ENCODE measurements at regions not wholly inside any gene's neighbourhood (a gene's known extent, or its start where the extent isn't known, plus 50 kb on each side); places are given as distances from the start of the nearest gene placed in this dataset.

DNA sequence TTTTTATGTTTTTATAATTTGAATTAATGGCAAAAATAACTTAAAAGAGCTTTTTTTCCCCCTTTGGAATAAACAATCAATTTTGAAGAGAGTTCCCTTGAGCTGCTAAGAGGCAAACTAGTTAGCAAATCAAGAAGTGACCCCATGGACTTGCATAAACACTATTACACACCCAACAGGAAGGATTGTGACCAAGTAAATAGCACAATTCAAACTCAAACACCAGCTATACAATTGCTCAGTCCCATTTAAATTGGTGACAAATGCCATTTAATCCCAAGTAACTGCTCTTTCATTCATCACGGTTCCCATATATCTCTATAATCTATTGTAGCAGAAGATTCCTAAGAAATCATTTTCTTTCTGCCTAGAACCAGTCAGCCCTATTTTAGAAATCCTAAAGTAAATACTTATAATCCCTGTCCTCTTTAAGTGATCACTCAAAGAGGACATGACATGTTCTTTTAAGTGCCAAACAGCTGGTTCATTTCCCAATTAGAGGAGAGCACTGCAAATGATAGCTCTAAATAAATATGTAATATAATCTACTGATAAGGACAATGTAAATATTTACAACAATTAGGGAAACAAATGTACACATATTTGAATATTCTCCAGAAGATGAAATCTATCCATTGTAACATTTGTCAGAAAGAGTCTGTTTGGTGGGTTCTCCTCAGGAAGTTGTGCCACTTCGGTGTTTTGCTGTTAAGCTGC, 137.8 kb upstream of the ADAMTS9 start:
- TF ChIP-seq, protein P1, sequence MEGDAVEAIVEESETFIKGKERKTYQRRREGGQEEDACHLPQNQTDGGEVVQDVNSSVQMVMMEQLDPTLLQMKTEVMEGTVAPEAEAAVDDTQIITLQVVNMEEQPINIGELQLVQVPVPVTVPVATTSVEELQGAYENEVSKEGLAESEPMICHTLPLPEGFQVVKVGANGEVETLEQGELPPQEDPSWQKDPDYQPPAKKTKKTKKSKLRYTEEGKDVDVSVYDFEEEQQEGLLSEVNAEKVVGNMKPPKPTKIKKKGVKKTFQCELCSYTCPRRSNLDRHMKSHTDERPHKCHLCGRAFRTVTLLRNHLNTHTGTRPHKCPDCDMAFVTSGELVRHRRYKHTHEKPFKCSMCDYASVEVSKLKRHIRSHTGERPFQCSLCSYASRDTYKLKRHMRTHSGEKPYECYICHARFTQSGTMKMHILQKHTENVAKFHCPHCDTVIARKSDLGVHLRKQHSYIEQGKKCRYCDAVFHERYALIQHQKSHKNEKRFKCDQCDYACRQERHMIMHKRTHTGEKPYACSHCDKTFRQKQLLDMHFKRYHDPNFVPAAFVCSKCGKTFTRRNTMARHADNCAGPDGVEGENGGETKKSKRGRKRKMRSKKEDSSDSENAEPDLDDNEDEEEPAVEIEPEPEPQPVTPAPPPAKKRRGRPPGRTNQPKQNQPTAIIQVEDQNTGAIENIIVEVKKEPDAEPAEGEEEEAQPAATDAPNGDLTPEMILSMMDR (IDR thresholded peaks at IDR 0.05), result no peak
- TF ChIP-seq ZFX (IDR thresholded peaks at IDR 0.05; ENCODE audit: borderline replicate concordance), result no peak
- H3K27ac ChIP-seq, result no peak overlapping the region

DNA sequence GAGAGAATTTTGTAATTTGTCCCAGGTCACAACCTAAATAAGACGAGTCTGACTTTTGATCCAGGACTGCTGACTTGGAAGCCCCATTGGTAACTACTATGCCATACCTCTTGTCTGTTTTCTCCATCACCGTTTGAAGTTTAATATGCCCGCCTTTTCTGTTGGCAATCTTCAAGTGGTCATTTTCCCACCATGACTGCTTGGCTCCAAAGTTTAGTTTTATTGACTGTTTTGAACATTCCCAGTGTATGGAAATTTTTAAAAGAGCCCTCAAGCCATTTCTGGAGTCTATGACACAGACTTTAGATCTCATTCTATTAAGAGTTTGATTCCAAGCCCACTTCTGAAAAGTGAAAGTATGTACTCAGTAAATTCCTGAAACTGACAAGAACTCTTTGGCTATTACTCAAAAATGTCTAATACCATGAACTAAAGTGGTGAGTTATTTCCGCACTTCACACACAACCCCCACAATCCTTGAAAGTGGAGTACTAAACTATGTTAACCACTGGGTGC, 136.7 kb upstream of the ADAMTS9 start:
- TF ChIP-seq ZFX (IDR thresholded peaks at IDR 0.05; ENCODE audit: borderline replicate concordance), result no peak
- TF ChIP-seq, protein P1 (IDR thresholded peaks at IDR 0.05), result no peak
- H3K27ac ChIP-seq, result no peak overlapping the region

DNA sequence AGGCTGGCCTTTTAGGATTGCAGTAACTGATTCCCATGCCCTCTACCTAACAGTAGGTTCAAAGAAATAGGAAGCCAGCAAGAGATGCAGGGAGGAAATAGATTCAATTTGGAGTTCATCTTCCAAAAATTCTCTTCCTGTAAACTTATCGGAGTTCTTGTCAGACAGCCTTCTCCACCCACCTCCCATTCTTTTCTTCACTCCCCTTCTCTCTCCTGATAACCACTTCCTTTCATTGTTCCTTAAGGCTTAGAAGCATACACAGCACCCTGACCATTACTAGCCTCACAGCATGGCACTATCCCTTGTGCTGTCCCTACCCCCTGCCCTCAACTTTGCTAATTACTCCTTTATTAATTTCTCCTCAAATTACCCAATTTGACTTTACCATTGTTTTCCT, 130.4 kb upstream of the ADAMTS9 start:
- TF ChIP-seq, protein P1 (IDR thresholded peaks at IDR 0.05), result no peak
- no peak for TF ChIP-seq ZFX (IDR thresholded peaks at IDR 0.05; ENCODE audit: borderline replicate concordance)
- no peak overlapping the region for H3K27ac ChIP-seq

DNA sequence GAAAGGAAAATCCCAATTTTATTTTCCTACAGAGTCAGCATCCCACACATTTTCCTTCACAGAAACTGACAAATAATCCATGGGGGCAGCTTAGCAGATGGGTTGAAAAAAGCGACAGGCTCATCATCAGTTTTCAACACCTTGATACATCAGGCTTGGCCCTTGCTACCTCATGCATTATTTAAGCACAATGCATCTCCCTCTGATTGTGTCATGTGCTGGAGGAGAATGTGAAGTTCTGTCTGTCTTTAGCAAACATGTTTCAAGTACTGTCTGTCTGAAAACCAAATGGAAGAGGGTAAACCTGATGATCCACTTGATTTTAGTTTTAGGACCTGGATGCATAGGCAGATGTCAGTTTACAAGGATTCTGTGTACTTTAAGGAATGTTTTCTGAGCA, 128.6 kb upstream of the ADAMTS9 start:
- TF ChIP-seq, protein P1 (IDR thresholded peaks at IDR 0.05), result no peak
- no peak overlapping the region for H3K27ac ChIP-seq

DNA sequence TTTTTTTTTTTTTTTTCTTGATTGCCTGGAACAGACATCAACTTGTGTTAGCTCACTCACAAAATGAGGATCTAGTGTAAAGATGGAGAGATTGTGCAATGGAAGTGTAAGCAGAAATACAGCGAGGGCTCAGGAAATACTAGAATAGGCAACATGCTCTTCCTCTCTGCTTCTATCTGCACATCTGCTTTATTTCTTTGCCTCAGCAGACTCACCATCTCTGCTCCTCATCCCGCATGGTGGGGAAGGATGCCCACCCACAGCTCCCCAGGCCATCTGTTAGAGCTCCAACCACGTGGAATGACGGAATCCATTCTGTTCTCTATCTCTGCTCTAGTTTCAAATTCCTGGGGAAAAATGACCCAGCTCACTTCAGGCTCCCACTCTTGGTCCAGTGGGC, 128.0 kb upstream of the ADAMTS9 start:
- H3K27ac ChIP-seq, result no peak overlapping the region
- TF ChIP-seq, protein P1 (IDR thresholded peaks at IDR 0.05), result no peak
- TF ChIP-seq ZFX (IDR thresholded peaks at IDR 0.05; ENCODE audit: borderline replicate concordance), result no peak

DNA sequence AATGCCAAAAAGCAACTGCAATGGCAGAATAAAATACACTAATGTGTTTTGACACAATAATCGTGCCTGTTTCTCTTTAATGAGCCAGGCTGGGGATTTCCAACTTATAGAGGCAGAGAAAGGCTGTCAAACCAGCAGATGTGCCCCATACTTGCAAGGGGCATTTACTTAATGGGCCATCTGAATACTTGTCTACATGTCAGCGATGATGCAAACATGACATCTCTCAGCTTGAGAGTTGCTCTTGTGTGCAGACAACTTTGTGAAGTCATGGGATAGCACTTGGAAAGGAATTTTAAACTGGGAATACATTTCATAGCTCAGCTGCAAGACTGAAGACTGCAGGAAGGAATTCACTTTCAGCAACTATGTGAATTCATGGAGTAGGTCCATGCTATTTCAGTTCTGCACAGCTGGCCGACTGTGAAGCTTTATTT, 127.4 kb upstream of the ADAMTS9 start:
- no peak overlapping the region for H3K27ac ChIP-seq

DNA sequence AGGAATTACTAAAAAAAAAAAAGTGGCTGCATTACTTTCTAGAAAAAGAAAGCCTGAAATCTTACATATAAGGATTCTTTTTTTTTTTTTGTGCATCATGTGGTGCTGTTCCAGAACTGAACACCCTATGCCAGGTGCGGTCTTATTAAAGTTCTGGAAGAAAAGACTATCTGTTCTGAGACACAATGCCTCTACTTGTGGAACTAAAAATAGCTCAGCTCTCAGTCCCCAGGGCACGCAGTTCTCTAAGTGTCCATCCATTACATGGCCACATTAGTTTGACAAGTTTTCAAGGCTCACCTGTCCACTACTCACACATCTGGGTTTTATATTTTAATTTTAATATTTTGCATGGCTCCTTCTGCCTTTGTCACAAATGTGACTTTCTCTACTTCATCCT, 126.6 kb upstream of the ADAMTS9 start:
- H3K27ac ChIP-seq, result no peak overlapping the region
- no peak for TF ChIP-seq ZFX (IDR thresholded peaks at IDR 0.05; ENCODE audit: borderline replicate concordance)
- TF ChIP-seq, protein P1 (IDR thresholded peaks at IDR 0.05), result no peak

More for the DNA sequence above, 127.4 kb upstream of the ADAMTS9 start:
- no peak for TF ChIP-seq ZFX (IDR thresholded peaks at IDR 0.05; ENCODE audit: borderline replicate concordance)
- TF ChIP-seq, protein P1 (IDR thresholded peaks at IDR 0.05), result no peak
